Astrocyte of the spinal cord (primary cell): ENCODE measurements at regions not wholly inside any gene's neighbourhood (a gene's known extent, or its start where the extent isn't known, plus 50 kb on each side); places are given as distances from the start of the nearest gene placed in this dataset.

Experiments used
- DNase-seq: peaks from one replicate; pipeline ENCODE4 v3.0.0; 2011; ENCODE audit warnings: low read depth, low spot score
- H3K4me3 ChIP-seq: 2 replicates; pipeline ENCODE4 v1.5.1; 2011; ENCODE audit warnings: low read depth, mild to moderate bottlenecking, low read length, moderate library complexity
- in situ Hi-C: cut with HindIII; loops from 2 replicates; pipeline ENCODE4 v1.10.0; 2017; ENCODE audit warnings: low sequenced_read_pairs
- TF ChIP-seq, protein P1 (sequence below): IDR thresholded peaks from 2 replicates; pipeline ENCODE4 v1.5.1; 2012; ENCODE audit warnings: low read depth, mild to moderate bottlenecking, low read length, inconsistent platforms

DNA sequence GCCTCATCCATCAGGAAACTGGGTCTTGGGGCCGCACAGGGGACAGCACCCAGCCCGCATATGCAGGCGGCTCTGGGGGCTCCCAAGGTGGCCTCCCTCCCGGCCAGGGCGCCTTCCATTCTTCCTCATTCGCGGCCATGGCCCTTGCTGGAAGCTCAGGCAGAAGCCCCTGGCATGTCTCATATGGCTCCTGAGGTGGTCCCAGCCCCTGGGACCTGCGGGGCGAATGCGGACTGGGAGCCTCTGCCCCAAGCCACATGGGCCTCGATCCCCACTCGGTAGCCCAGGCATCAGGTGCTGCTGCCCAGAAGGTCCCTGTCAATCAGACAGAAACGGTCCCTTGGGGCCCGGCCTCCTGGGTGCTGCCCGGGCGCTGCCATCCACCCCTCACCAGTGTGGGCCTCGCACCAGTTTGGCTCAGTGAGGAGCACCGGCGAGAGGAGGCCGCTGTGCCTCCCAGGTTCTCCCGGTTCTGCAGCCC, 301.6 kb downstream of the TEX29 start:
- no peak for DNase-seq
- TF ChIP-seq, protein P1, sequence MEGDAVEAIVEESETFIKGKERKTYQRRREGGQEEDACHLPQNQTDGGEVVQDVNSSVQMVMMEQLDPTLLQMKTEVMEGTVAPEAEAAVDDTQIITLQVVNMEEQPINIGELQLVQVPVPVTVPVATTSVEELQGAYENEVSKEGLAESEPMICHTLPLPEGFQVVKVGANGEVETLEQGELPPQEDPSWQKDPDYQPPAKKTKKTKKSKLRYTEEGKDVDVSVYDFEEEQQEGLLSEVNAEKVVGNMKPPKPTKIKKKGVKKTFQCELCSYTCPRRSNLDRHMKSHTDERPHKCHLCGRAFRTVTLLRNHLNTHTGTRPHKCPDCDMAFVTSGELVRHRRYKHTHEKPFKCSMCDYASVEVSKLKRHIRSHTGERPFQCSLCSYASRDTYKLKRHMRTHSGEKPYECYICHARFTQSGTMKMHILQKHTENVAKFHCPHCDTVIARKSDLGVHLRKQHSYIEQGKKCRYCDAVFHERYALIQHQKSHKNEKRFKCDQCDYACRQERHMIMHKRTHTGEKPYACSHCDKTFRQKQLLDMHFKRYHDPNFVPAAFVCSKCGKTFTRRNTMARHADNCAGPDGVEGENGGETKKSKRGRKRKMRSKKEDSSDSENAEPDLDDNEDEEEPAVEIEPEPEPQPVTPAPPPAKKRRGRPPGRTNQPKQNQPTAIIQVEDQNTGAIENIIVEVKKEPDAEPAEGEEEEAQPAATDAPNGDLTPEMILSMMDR: no peak
- H3K4me3 ChIP-seq: no peak overlapping the region
- in situ Hi-C loops: no loop called here

DNA sequence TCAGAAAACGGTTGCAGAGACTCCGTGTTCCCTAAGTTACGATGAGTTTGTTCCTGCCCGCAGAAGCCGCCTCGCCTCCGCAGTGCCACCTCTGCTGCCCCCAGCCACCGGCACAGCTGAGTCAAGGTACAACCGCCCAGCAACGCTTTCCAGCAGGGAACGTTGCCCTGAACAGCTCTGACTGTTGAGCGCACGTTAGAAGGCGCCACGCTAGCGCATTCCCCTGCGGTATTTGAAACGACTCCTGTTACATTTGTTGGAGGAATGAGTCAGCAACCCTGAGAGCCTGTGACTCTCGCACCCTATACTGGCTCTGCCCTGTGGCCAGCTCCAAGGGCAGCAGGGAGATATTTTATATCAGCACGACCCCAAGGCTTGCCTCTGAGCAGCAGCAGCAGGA, 302.8 kb downstream of the TEX29 start:
- in situ Hi-C loops: no loop called here
- H3K4me3 ChIP-seq: no peak overlapping the region
- DNase-seq: no peak
- TF ChIP-seq, protein P1: no peak

DNA sequence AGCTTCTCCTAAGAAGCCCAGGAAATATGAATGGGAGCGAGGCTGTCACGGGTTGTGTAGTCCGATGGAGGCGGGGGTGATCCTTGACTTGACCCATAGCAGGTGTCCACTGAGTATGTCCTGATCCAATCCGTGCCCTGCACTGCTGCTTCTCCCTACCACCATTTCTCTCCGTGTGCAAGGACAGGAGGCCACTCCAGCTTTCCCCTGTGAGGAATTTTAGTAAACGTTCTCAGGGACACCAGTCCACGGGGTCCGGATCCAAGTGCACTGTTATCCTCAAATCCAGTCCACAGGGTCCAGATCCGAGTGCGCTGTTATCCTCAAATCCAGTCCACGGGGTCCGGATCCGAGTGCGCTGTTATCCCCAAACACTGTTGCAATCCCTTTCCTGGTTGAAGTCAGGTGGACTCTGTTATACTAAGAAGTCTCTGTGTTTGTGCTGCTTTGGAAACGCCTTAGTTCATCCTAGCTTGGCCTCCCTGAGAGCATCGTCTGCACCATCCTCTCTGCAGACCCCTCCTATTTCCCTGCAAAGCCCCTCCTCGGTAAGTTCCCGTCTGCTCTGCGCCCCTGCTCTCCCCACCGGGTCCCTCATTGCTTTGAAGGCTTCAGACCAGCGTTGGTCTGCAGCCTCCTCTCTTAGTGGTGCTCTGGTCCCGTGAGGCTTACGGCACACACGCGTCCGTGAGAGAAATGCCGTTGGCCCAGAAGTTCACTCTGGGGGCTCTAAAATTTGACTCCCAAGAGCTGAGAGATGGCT, 303.5 kb downstream of the TEX29 start:
- no peak for DNase-seq
- in situ Hi-C loops: no loop called here
- no peak overlapping the region for H3K4me3 ChIP-seq
- TF ChIP-seq, protein P1: no peak

DNA sequence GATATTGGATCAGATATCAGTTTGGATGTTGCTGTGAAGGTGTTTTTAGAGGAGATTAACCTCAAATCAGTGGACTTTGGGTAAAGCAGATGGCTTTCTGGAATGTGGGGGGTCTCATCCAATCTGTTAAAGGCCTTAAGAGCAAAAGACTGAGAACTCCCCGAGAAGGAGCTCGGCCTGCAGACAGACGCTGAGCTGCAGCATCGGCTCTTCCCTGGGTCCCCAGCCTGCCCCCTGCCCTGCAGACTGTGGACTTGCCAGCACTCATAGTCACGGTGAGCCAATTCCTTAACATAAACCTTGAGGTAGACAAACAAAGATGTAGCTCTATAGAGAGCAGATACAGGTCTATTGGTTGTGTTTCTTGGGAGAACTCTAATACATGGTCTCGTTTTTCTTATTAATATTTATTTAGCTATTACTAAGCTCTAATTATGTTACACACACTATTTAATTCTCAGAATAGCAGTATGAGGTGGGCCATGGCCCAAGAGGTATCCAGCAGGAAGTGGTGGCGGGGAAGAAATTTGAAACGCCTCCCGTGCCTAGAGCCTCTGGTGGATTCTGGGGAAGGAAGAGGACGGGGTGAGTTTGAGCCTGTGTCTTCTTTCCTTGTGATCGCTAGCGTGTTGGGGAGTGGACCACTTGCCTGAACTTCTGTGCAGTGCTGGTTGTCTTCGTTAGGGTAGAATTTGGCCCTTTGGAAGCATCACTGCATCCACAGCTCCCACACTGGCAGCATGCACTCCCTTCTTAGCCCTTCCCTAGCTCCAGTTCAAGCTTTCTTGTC, 305.3 kb downstream of the TEX29 start:
- in situ Hi-C loops: no loop called here
- no peak overlapping the region for H3K4me3 ChIP-seq
- DNase-seq: no peak
- TF ChIP-seq, protein P1: no peak

DNA sequence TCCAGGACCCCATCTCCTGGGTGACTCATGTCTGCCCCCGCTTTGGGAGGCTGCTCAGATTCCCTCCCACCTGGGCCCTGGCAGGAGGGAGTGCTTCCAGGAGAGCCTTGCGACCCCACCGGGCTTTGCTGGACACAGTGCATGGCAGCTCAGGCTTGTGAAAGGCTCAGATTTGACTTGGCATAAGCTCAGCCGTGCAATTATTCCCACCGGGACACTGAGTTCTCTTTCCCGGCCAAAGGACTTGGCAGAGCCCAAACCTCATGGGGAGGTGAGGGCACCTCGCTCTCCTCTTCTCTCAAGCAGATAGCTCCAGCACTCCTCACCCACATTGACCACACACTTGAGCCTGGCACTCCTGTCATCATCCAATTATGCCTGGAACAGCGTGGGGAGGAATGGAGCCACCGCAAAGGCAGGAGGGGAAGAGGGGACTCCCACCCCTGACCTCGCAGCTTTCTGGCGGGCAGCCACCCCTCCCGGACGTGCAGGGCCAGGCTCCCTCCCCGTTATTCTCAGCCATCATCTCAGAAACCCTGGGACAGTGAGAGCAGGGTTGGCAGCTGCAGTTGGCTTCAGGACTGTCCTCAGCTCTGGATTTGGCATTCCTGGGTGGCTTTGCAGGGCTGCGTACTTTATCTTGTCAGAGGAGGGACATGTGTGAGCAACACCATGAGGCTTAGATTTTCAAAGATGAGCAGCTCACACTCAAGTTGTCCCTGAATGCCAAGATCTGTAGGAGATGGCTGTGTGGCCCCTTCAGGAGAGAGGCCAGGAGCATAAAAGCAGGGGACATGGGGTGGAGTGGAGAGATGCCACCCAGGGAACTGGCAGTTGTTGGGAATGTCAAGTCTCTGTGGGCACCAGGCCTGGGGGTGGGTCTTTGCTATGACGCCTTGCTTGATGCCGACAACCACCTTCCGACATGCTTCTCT, 306.2 kb downstream of the TEX29 start:
- H3K4me3 ChIP-seq: no peak overlapping the region
- TF ChIP-seq, protein P1: no peak
- in situ Hi-C loops: no loop called here
- DNase-seq: no peak

DNA sequence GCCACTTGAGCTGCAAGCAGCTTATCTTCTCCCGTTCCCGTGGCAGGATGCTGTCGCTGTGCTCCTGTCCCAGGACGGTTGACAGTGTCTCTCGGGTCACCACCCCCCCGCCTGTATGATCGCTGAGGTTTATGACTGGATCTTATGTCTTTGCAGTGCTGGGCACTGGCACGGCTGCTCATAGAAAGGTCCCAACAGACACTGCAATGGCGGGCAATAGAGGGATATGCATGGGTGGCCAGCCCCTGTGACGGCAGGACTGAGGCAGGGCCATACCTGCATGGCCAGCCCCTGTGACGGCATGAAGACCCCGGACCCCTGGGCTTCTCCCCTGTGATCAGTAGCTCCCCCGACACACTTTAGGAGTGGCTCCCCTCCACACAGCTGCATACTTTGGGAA, 307.2 kb downstream of the TEX29 start:
- H3K4me3 ChIP-seq: no peak overlapping the region
- in situ Hi-C loops: no loop called here
- no peak for DNase-seq
- TF ChIP-seq, protein P1: no peak
